Left lung (tissue), 4 donors: ENCODE measurements at regions not wholly inside any gene's neighbourhood (a gene's known extent, or its start where the extent isn't known, plus 50 kb on each side); places are given as distances from the start of the nearest gene placed in this dataset.
"Not testable (repeated sequence)": the region's sequence is repeated elsewhere in the genome, so short reads cannot be mapped to it uniquely, and the experiment has no call there.

ENCODE experiments used
- ATAC-seq: fragments of 200-7000 bp; cut with Tn5 transposase; one replicate; pipeline ENCODE4 v1.9.1; 2020; ENCODE audit warnings: moderate library complexity
- DNase-seq, 4 donors: peaks; one replicate each; pipeline ENCODE4 v3.0.0-alpha.2; 2013 to 2020
- H3K27ac ChIP-seq, 2 donors: fragments of 200-600 bp; sonication (generic) in 1 of 2; one replicate each; pipeline versions ENCODE4 v1.5.0 to v1.8.0; 2020 to 2021
- H3K27me3 ChIP-seq, 2 donors: fragments of 200-600 bp; sonication (generic) in 1 of 2; one replicate each; pipeline versions ENCODE4 v1.5.0 to v1.8.0; 2020 to 2021
- H3K36me3 ChIP-seq, 2 donors: fragments of 200-600 bp; sonication (generic) in 1 of 2; one replicate each; pipeline versions ENCODE4 v1.5.0 to v1.8.0; 2020 to 2021
- H3K4me1 ChIP-seq, 2 donors: fragments of 200-600 bp; one replicate each; pipeline ENCODE4 v1.8.0; 2021
- H3K4me3 ChIP-seq, 2 donors: fragments of 200-600 bp; sonication (generic) in 1 of 2; one replicate each; pipeline versions ENCODE4 v1.5.0 to v1.8.0; 2020 to 2021; ENCODE audit warnings: mild to moderate bottlenecking in 1 of 2
- H3K9me3 ChIP-seq, 2 donors: fragments of 200-600 bp; sonication (generic) in 1 of 2; one replicate each; pipeline versions ENCODE4 v1.5.0 to v1.8.0; 2020 to 2021
- CTCF ChIP-seq, 2 donors: fragments of 200-600 bp; sonication (generic) in 1 of 2; IDR thresholded peaks; one replicate each; pipeline versions ENCODE4 v1.5.0 to v1.8.0; 2021; ENCODE audit warnings: antibody characterized with exemption in 2 of 2
- intact Hi-C, 2 donors: fragments of 100-400 bp; cut with DNase I; formaldehyde crosslinking; loops; one replicate each; pipeline versions ENCODE4 v1.11.2 to v1.14.2; 2022
- donor health status: DM: no; HTN: yes; CAD: no.
- donor health status: DM: no; HTN: no; CAD: no.

GRCh38 chrX:444305-444704 lies 57.6 kb upstream of the PPP2R3B start:
- ATAC-seq (no peak), DNase-seq (no peak)
- Histone ChIP-seq H3K36me3 (no peaks in the 10 kb centered on the region), H3K9me3 (no peaks in the 10 kb centered on the region), H3K4me3 (no peak overlapping the region), H3K4me1 (no peaks in the 10 kb centered on the region), H3K27ac (no peak overlapping the region), H3K27me3 (peaks cover 0 to 9% of the 10 kb centered on the region in 2 donors)
- intact Hi-C loops = no loop called here
- no peak for TF ChIP-seq CTCF (IDR thresholded peaks at IDR 0.05)

- no peak for TF ChIP-seq CTCF (IDR thresholded peaks at IDR 0.05)
Observed at GRCh38 chrX:445727-446126, 59.0 kb upstream of the PPP2R3B start.

GRCh38 chrX:446245-446644 lies 59.5 kb upstream of the PPP2R3B start:
- no peaks in the 10 kb centered on the region for H3K4me1 ChIP-seq
- H3K4me3 ChIP-seq = no peak overlapping the region
- ATAC-seq = no peak
- intact Hi-C loops = no loop called here
- peak in 1 of 4 donors; percentile 43 for DNase-seq
- H3K9me3 ChIP-seq = no peaks in the 10 kb centered on the region
- peaks cover 0 to 8% of the 10 kb centered on the region in 2 donors for H3K27me3 ChIP-seq
- no peak overlapping the region for H3K27ac ChIP-seq
- no peak for TF ChIP-seq CTCF (IDR thresholded peaks at IDR 0.05)
- no peaks in the 10 kb centered on the region for H3K36me3 ChIP-seq

More at GRCh38 chrX:445727-446126, 59.0 kb upstream of the PPP2R3B start:
- H3K4me3 ChIP-seq = no peak overlapping the region
- no peaks in the 10 kb centered on the region for H3K4me1 ChIP-seq
- no peak for DNase-seq
- no peaks in the 10 kb centered on the region for H3K9me3 ChIP-seq
- ATAC-seq = no peak
- peaks cover 0 to 8% of the 10 kb centered on the region in 2 donors for H3K27me3 ChIP-seq
- no peaks in the 10 kb centered on the region for H3K36me3 ChIP-seq
- no peak overlapping the region for H3K27ac ChIP-seq
- intact Hi-C loops = no loop called here

GRCh38 chrX:447052-447451 lies 60.3 kb upstream of the PPP2R3B start:
- TF ChIP-seq CTCF (IDR thresholded peaks at IDR 0.05) = no peak
- H3K36me3 ChIP-seq = no peaks in the 10 kb centered on the region
- peak in 1 of 4 donors; percentile 9 for DNase-seq
- no peak overlapping the region for H3K4me3 ChIP-seq
- no peak for ATAC-seq
- H3K9me3 ChIP-seq = no peaks in the 10 kb centered on the region
- intact Hi-C loops = no loop called here
- peaks cover 0 to 8% of the 10 kb centered on the region in 2 donors for H3K27me3 ChIP-seq
- no peak overlapping the region for H3K27ac ChIP-seq
- no peaks in the 10 kb centered on the region for H3K4me1 ChIP-seq

DNA sequence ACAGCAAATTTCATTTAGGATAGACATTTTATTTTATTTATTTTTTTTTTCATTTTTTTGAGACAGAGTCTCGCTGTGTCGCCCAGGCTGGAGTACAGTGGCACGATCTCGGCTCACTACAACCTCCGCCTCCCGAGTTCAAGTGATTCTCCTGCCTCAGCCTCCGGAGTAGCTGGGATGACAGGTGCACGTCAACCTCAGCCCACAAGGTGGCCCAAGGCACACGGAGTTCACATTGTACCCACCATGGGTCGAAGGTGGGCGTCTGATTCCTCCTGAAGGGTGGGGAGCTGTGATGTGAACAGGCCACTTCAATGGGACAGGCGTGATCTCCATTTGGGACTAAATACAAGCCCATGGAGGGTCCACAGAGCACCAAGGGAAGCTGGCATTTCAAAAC lies 65.0 kb upstream of the PPP2R3B start:
- DNase-seq, ATAC-seq, H3K4me3 ChIP-seq, H3K27ac ChIP-seq, H3K27me3 ChIP-seq, H3K4me1 ChIP-seq, intact Hi-C loops, H3K9me3 ChIP-seq, H3K36me3 ChIP-seq: not testable (repeated sequence)

DNA sequence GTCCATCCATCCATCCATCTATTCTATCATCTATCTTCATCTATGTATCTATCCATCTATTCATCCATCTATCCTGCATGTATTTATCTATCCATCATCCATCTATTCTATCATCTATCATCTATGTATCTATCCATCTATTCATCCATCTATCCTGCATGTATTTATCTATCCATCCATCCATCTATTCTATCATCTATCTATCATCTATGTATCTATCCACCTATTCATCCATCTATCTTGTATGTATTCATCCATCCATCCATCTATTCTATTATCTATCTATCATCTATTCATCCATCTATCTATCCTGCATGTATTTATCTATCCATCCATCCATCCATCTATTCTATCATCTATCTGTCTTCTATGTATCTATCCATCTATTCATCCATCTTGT lies 65.9 kb upstream of the PPP2R3B start:
- no peak for ATAC-seq
- H3K27ac ChIP-seq = no peak overlapping the region
- H3K9me3 ChIP-seq = peaks cover 0 to 2% of the 10 kb centered on the region in 2 donors
- intact Hi-C loops = no loop called here
- no peak overlapping the region for H3K4me3 ChIP-seq
- no peaks in the 10 kb centered on the region for H3K36me3 ChIP-seq
- H3K27me3 ChIP-seq = peaks cover 0 to 8% of the 10 kb centered on the region in 2 donors
- no peaks in the 10 kb centered on the region for H3K4me1 ChIP-seq
- no peak for DNase-seq
- no peak for TF ChIP-seq CTCF (IDR thresholded peaks at IDR 0.05)

- peaks cover 0 to 11% of the 10 kb centered on the region in 2 donors for H3K27me3 ChIP-seq
- intact Hi-C loops, H3K4me1 ChIP-seq, H3K9me3 ChIP-seq, DNase-seq, ATAC-seq, H3K27ac ChIP-seq, H3K4me3 ChIP-seq, H3K36me3 ChIP-seq: not testable (repeated sequence)
Observed at GRCh38 chrX:454514-454913, 67.8 kb upstream of the PPP2R3B start.
